GM12878 (cell line): ENCODE measurements at regions not wholly inside any gene's neighbourhood (a gene's known extent, or its start where the extent isn't known, plus 50 kb on each side); places are given as distances from the start of the nearest gene placed in this dataset.

Source experiments
- ATAC-seq: fragments of 200-7000 bp; cut with Tn5 transposase; 3 replicates; pipeline ENCODE4 v1.9.1; 2020; ENCODE audit warnings: mild to moderate bottlenecking, moderate library complexity
- BruUV-seq: library from RNA; stranded (reverse); fragments of 400-500 nt; replicated peaks from 2 replicates; lab custom pipeline; 2021; lab: Mats Ljungman, UMichigan
- CTCF ChIA-PET: fragments of 300-600 bp; sonication (Branson Sonifier 250); formaldehyde crosslinking; extraction: SDS; loops from one replicate; lab custom pipeline; 2021; ENCODE audit warnings: inconsistent platforms; lab: Yijun Ruan, JAX
- POLR2A ChIA-PET: fragments of 350-600 bp; formaldehyde crosslinking; extraction: SDS; loops from one replicate; lab custom pipeline; 2021; ENCODE audit warnings: inconsistent platforms; lab: Charles Lee
- RAD21 ChIA-PET: fragments of 300-600 bp; sonication (Branson Sonifier 250); formaldehyde crosslinking; loops from one replicate; lab custom pipeline; 2023; ENCODE audit warnings: antibody characterized with exemption; ENCODE audit not compliant: unreplicated experiment; lab: Charles Lee
- SMC1A ChIA-PET: fragments of 300-600 bp; sonication (Branson Sonifier 250); formaldehyde crosslinking; loops from one replicate; lab custom pipeline; 2023; ENCODE audit not compliant: unreplicated experiment, uncharacterized antibody; lab: Charles Lee
- DNase-seq: peaks from one replicate; pipeline ENCODE4 v3.0.0-alpha.2; 2011; ENCODE audit warnings: low read depth, low spot score
- FAIRE-seq: peaks from 3 replicates; lab custom pipeline; 2011; peaks lifted over from hg19 to GRCh38; lab: Jason Lieb, UNC
- H2AFZ ChIP-seq: 2 replicates; pipeline ENCODE4 v1.6.0; 2011; ENCODE audit warnings: low read depth, low read length, control low read depth; ENCODE audit not compliant: control insufficient read depth
- H3K27ac ChIP-seq: 2 replicates; pipeline ENCODE4 v1.5.1; 2011; ENCODE audit warnings: control low read depth; ENCODE audit not compliant: control insufficient read depth, insufficient read depth
- H3K27me3 ChIP-seq, 2 experiments: replicated peaks in 1 of 2; 2 replicates each; pipeline versions ENCODE4 v1.6.0 to v1.6.1; 2011; ENCODE audit warnings: low read length in 1 of 2; ENCODE audit not compliant: control insufficient read depth in 2 of 2, insufficient read depth in 2 of 2
- H3K36me3 ChIP-seq, 2 experiments: 2 replicates each; pipeline ENCODE4 v1.5.1; 2011; ENCODE audit warnings: low read length in 1 of 2; ENCODE audit not compliant: control insufficient read depth in 2 of 2, insufficient read depth in 2 of 2
- H3K4me1 ChIP-seq: 2 replicates; pipeline ENCODE4 v1.6.1; 2011; ENCODE audit warnings: mild to moderate bottlenecking, low read length, moderate library complexity, mixed read lengths; ENCODE audit not compliant: control insufficient read depth, insufficient read depth
- H3K4me2 ChIP-seq: 2 replicates; pipeline ENCODE4 v1.6.0; 2011; ENCODE audit warnings: control low read depth; ENCODE audit not compliant: control insufficient read depth, insufficient read depth
- H3K4me3 ChIP-seq: fragments of 200-600 bp; sonication (generic); 2 replicates; pipeline ENCODE4 v1.5.1; 2016
- H3K79me2 ChIP-seq: 2 replicates; pipeline ENCODE4 v1.6.0; 2011; ENCODE audit warnings: low read length; ENCODE audit not compliant: control insufficient read depth, insufficient read depth
- H3K9ac ChIP-seq: 2 replicates; pipeline ENCODE4 v1.8.0; 2011; ENCODE audit warnings: low read length, control low read depth, mixed read lengths; ENCODE audit not compliant: control insufficient read depth, insufficient read depth
- H3K9me3 ChIP-seq: replicated peaks from 3 replicates; pipeline ENCODE4 v1.5.1; 2011; ENCODE audit warnings: mild to moderate bottlenecking, low read length; ENCODE audit not compliant: control insufficient read depth, insufficient read depth
- H4K20me1 ChIP-seq: 2 replicates; pipeline ENCODE4 v1.6.0; 2011; ENCODE audit not compliant: control insufficient read depth, insufficient read depth
- CHD4 ChIP-seq: fragments of 200-600 bp; sonication (generic); IDR thresholded peaks from 2 replicates; pipeline ENCODE4 v1.6.1; 2016; ENCODE audit warnings: mild to moderate bottlenecking
- CREM ChIP-seq: IDR thresholded peaks from 2 replicates; pipeline ENCODE4 v1.6.1; 2014; ENCODE audit warnings: antibody characterized with exemption, low read depth
- DPF2 ChIP-seq: fragments of 450-650 bp; IDR thresholded peaks from 2 replicates; pipeline ENCODE4 v1.6.1; 2017; ENCODE audit warnings: mild to moderate bottlenecking
- EP300 ChIP-seq, 2 experiments: fragments of 150-350 bp in 1 of 2; IDR thresholded peaks; 2 replicates each; pipeline ENCODE4 v1.6.1; 2011 to 2012; ENCODE audit warnings: low read depth in 2 of 2, low read length in 2 of 2, borderline replicate concordance in 1 of 2, improper control_type of control experiment in 1 of 2, inconsistent platforms in 1 of 2; ENCODE audit not compliant: control insufficient read depth in 1 of 2
- ETV6 ChIP-seq, 2 experiments: fragments of 450-650 bp in 1 of 2; IDR thresholded peaks in 1 of 2; conservative IDR thresholded peaks in 1 of 2; 2 replicates each; pipeline ENCODE4 v1.6.1; 2014; ENCODE audit warnings: antibody characterized with exemption in 1 of 2, borderline replicate concordance in 1 of 2, low read depth in 1 of 2, mild to moderate bottlenecking in 1 of 2, moderate library complexity in 1 of 2
- RFX5 ChIP-seq: IDR thresholded peaks from 2 replicates; pipeline ENCODE4 v1.6.1; 2011; ENCODE audit warnings: low read depth, low read length, improper control_type of control experiment
- TAF1 ChIP-seq: IDR thresholded peaks from 2 replicates; pipeline ENCODE4 v1.6.1; 2011; ENCODE audit warnings: mild to moderate bottlenecking, low read depth, low read length, borderline replicate concordance
- TARDBP ChIP-seq: IDR thresholded peaks from 2 replicates; pipeline ENCODE4 v1.6.1; 2016; ENCODE audit warnings: borderline replicate concordance
- ZNF592 ChIP-seq: fragments of 450-650 bp; IDR thresholded peaks from 2 replicates; pipeline ENCODE4 v1.6.1; 2017; ENCODE audit warnings: mild to moderate bottlenecking, moderate library complexity
- WGBS: methylation state at CpG from one replicate; pipeline ENCODE4 v1.1.6; 2016; ENCODE audit warnings: low lambda C conversion rate; ENCODE audit not compliant: insufficient replicate concordance, insufficient coverage; ENCODE audit errors: missing lambda C conversion rate; 5-methylcytosine and 5-hydroxymethylcytosine counted together
- in situ Hi-C: fragments of 300-500 bp; cut with MboI; formaldehyde crosslinking; loops from 9 replicates; pipeline ENCODE4 v1.14.3; 2018; ENCODE audit warnings: mixed read lengths
- intact Hi-C: fragments of 100-400 bp; cut with micrococcal nuclease; formaldehyde crosslinking; loops from one replicate; pipeline ENCODE4 v1.14.2; 2022; ENCODE audit not compliant: unreplicated experiment
- TF ChIP-seq, protein P1 (sequence below): IDR thresholded peaks from 2 replicates; pipeline ENCODE4 v1.6.1; 2012; ENCODE audit warnings: improper control_type of control experiment, low read depth, low read length; ENCODE audit not compliant: insufficient replicate concordance

GRCh38 chr1:94765958-94766357 lies 54.2 kb upstream of the SLC44A3 start:
- in situ Hi-C loops, result no loop called here

More at GRCh38 chr1:94765958-94766357, 54.2 kb upstream of the SLC44A3 start:
- no TSS peak for BruUV-seq
- intact Hi-C loops, result no loop called here
- H3K4me3 ChIP-seq, result no peak overlapping the region
- H4K20me1 ChIP-seq, result no peaks in the 10 kb centered on the region
- ChIA-PET POLR2A (no interaction called here), RAD21 (no interaction called here), CTCF (interaction anchor here (0.8 to 1.4 kb wide), 2 partner anchors 8 to 25 kb away, joined by 3 to 4 read pairs; no protein-coding TSS in a partner anchor), SMC1A (interaction anchor here (1.3 kb wide), 1 partner anchor 9 kb away, joined by 3 read pairs; no protein-coding TSS in a partner anchor)
- FAIRE-seq, result no peak
- no peak overlapping the region for H3K27ac ChIP-seq
- TF ChIP-seq ETV6 (conservative IDR thresholded peaks at IDR 0.05 in 1 of 2, IDR thresholded peaks at IDR 0.05 in 1 of 2; ENCODE audit: borderline replicate concordance in 1 of 2, low read depth in 1 of 2) (no peak), DPF2 (no peak), TARDBP (no peak), RFX5 (no peak), ZNF592 (no peak), CREM (no peak), CHD4 (no peak), TAF1 (no peak), EP300 (IDR thresholded peaks at IDR 0.05; ENCODE audit: borderline replicate concordance in 1 of 2, control insufficient read depth in 1 of 2, low read depth in 2 of 2, low read length in 2 of 2) (no peak)
- TF ChIP-seq, protein P1, sequence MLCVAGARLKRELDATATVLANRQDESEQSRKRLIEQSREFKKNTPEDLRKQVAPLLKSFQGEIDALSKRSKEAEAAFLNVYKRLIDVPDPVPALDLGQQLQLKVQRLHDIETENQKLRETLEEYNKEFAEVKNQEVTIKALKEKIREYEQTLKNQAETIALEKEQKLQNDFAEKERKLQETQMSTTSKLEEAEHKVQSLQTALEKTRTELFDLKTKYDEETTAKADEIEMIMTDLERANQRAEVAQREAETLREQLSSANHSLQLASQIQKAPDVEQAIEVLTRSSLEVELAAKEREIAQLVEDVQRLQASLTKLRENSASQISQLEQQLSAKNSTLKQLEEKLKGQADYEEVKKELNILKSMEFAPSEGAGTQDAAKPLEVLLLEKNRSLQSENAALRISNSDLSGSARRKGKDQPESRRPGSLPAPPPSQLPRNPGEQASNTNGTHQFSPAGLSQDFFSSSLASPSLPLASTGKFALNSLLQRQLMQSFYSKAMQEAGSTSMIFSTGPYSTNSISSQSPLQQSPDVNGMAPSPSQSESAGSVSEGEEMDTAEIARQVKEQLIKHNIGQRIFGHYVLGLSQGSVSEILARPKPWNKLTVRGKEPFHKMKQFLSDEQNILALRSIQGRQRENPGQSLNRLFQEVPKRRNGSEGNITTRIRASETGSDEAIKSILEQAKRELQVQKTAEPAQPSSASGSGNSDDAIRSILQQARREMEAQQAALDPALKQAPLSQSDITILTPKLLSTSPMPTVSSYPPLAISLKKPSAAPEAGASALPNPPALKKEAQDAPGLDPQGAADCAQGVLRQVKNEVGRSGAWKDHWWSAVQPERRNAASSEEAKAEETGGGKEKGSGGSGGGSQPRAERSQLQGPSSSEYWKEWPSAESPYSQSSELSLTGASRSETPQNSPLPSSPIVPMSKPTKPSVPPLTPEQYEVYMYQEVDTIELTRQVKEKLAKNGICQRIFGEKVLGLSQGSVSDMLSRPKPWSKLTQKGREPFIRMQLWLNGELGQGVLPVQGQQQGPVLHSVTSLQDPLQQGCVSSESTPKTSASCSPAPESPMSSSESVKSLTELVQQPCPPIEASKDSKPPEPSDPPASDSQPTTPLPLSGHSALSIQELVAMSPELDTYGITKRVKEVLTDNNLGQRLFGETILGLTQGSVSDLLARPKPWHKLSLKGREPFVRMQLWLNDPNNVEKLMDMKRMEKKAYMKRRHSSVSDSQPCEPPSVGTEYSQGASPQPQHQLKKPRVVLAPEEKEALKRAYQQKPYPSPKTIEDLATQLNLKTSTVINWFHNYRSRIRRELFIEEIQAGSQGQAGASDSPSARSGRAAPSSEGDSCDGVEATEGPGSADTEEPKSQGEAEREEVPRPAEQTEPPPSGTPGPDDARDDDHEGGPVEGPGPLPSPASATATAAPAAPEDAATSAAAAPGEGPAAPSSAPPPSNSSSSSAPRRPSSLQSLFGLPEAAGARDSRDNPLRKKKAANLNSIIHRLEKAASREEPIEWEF, result no peak
- H3K9ac ChIP-seq, result no peak overlapping the region
- H2AFZ ChIP-seq, result no peak overlapping the region
- no peaks in the 10 kb centered on the region for H3K79me2 ChIP-seq
- H3K4me2 ChIP-seq, result no peak overlapping the region
- H3K27me3 ChIP-seq, result no peaks in the 10 kb centered on the region
- no peak for ATAC-seq
- 12% methylated on average over 3 of the region's 3 CpGs for WGBS
- no peak for DNase-seq
- no peaks in the 10 kb centered on the region for H3K4me1 ChIP-seq
- H3K36me3 ChIP-seq, result no peaks in the 10 kb centered on the region
- no peaks in the 10 kb centered on the region for H3K9me3 ChIP-seq
